Liver (tissue), 8 donors: ENCODE measurements at regions not wholly inside any gene's neighbourhood (a gene's known extent, or its start where the extent isn't known, plus 50 kb on each side); places are given as distances from the start of the nearest gene placed in this dataset.

ENCODE experiments used
- DNase-seq: peaks from one replicate; pipeline ENCODE4 v3.0.0-alpha.2; 2017; ENCODE audit warnings: low spot score
- H3K27ac ChIP-seq, 2 donors: one replicate each; pipeline ENCODE4 v1.7.0; 2013; ENCODE audit warnings: inconsistent platforms in 2 of 2, low read length in 2 of 2, control low read depth in 1 of 2, low read depth in 1 of 2, mild to moderate bottlenecking in 1 of 2
- H3K27me3 ChIP-seq, 4 donors: one replicate each; pipeline versions ENCODE4 v1.6.1 to v1.7.0; 2013; ENCODE audit warnings: low read length in 3 of 4, inconsistent platforms in 1 of 4, mild to moderate bottlenecking in 1 of 4, moderate library complexity in 1 of 4; ENCODE audit not compliant: control insufficient read depth in 4 of 4, insufficient read depth in 4 of 4
- H3K36me3 ChIP-seq, 4 donors: one replicate each; pipeline versions ENCODE4 v1.6.1 to v1.7.0; 2013; ENCODE audit warnings: low read length in 3 of 4, mild to moderate bottlenecking in 3 of 4, low read depth in 1 of 4, moderate library complexity in 1 of 4; ENCODE audit not compliant: control insufficient read depth in 4 of 4, insufficient read depth in 3 of 4
- H3K4me1 ChIP-seq, 4 donors: one replicate each; pipeline versions ENCODE4 v1.6.1 to v1.7.0; 2013; ENCODE audit warnings: low read length in 3 of 4, mild to moderate bottlenecking in 3 of 4, moderate library complexity in 1 of 4; ENCODE audit not compliant: control insufficient read depth in 4 of 4, insufficient read depth in 4 of 4
- H3K4me3 ChIP-seq, 3 donors: one replicate each; pipeline versions ENCODE4 v1.6.1 to v1.7.0; 2013; ENCODE audit warnings: low read length in 3 of 3, control low read depth in 1 of 3, low read depth in 1 of 3, mild to moderate bottlenecking in 1 of 3
- H3K9ac ChIP-seq, 2 donors: one replicate each; pipeline ENCODE4 v1.7.0; 2013; ENCODE audit warnings: low read length in 2 of 2, mild to moderate bottlenecking in 2 of 2, moderate library complexity in 2 of 2, control low read depth in 1 of 2, low read depth in 1 of 2
- H3K9me3 ChIP-seq, 4 donors: one replicate each; pipeline versions ENCODE4 v1.6.1 to v1.7.0; 2013; ENCODE audit warnings: low read length in 3 of 4; ENCODE audit not compliant: control insufficient read depth in 4 of 4
- EGR1 ChIP-seq, 2 donors: IDR thresholded peaks; 2 replicates each; pipeline ENCODE4 v1.6.1; 2016 to 2018; ENCODE audit warnings: antibody characterized with exemption in 2 of 2, low read depth in 2 of 2
- FOXA1 ChIP-seq: IDR thresholded peaks from 2 replicates; pipeline ENCODE4 v1.6.1; 2016; ENCODE audit warnings: antibody characterized with exemption
- NR2F2 ChIP-seq: IDR thresholded peaks from 2 replicates; pipeline ENCODE4 v1.6.1; 2016; ENCODE audit warnings: antibody characterized with exemption
- RXRA ChIP-seq, 2 donors: IDR thresholded peaks; 2 replicates each; pipeline ENCODE4 v1.6.1; 2017 to 2018; ENCODE audit warnings: antibody characterized with exemption in 2 of 2, mild to moderate bottlenecking in 1 of 2
- SP1 ChIP-seq: IDR thresholded peaks from 2 replicates; pipeline ENCODE4 v1.6.1; 2018; ENCODE audit warnings: antibody characterized with exemption, mild to moderate bottlenecking
- YY1 ChIP-seq: IDR thresholded peaks from 2 replicates; pipeline ENCODE4 v1.6.1; 2016; ENCODE audit warnings: antibody characterized with exemption, mild to moderate bottlenecking
- WGBS: extraction: QIAGEN DNeasy Blood & Tissue Kit; methylation state at CpG from one replicate; pipeline ENCODE4 v1.1.7; 2013; 5-methylcytosine and 5-hydroxymethylcytosine counted together
- TF ChIP-seq, protein P1 (sequence below): IDR thresholded peaks from 2 replicates; pipeline ENCODE4 v1.6.1; 2016; ENCODE audit warnings: antibody characterized with exemption, mild to moderate bottlenecking
- TF ChIP-seq, protein P2 (sequence below): IDR thresholded peaks from 2 replicates; pipeline ENCODE4 v1.6.1; 2016; ENCODE audit warnings: antibody characterized with exemption
- TF ChIP-seq, protein P3 (sequence below): IDR thresholded peaks from 2 replicates; pipeline ENCODE4 v1.6.1; 2016; ENCODE audit warnings: antibody characterized with exemption
- TF ChIP-seq, protein P4 (sequence below): fragments of 150-350 bp; IDR thresholded peaks from 2 replicates; pipeline ENCODE4 v1.5.1; 2017; ENCODE audit warnings: improper control_type of control experiment, low read depth, low read length; ENCODE audit not compliant: missing input control
- TF ChIP-seq, protein P5 (sequence below): IDR thresholded peaks from 2 replicates; pipeline ENCODE4 v1.6.1; 2016; ENCODE audit warnings: antibody characterized with exemption
- donor health status: healthy.
- donor health status: healthy.
- donor health status: healthy.
- donor health status: healthy.
- donor health status: healthy.

DNA sequence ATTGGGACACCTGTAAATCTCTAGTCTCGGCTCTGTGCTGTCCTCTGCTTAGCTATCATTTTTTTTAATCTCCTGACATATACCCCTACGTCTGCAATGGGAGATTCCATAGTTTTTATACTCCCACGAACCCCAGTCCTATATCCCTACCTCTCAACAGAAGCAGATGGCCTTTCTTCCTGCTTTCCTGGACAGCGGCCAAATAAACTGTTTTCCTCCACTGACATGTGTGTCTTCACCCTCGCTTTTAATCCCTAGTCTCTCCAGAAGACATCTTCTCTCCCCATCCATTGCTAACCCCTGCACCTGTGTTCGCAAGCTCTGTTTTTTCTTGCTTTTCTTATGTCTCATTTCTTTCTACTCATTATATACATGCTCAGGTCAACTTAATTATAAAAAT is 395.4 kb downstream of the EPHA4 start:
- H3K9ac ChIP-seq, result no peak overlapping the region
- TF ChIP-seq, protein P1, sequence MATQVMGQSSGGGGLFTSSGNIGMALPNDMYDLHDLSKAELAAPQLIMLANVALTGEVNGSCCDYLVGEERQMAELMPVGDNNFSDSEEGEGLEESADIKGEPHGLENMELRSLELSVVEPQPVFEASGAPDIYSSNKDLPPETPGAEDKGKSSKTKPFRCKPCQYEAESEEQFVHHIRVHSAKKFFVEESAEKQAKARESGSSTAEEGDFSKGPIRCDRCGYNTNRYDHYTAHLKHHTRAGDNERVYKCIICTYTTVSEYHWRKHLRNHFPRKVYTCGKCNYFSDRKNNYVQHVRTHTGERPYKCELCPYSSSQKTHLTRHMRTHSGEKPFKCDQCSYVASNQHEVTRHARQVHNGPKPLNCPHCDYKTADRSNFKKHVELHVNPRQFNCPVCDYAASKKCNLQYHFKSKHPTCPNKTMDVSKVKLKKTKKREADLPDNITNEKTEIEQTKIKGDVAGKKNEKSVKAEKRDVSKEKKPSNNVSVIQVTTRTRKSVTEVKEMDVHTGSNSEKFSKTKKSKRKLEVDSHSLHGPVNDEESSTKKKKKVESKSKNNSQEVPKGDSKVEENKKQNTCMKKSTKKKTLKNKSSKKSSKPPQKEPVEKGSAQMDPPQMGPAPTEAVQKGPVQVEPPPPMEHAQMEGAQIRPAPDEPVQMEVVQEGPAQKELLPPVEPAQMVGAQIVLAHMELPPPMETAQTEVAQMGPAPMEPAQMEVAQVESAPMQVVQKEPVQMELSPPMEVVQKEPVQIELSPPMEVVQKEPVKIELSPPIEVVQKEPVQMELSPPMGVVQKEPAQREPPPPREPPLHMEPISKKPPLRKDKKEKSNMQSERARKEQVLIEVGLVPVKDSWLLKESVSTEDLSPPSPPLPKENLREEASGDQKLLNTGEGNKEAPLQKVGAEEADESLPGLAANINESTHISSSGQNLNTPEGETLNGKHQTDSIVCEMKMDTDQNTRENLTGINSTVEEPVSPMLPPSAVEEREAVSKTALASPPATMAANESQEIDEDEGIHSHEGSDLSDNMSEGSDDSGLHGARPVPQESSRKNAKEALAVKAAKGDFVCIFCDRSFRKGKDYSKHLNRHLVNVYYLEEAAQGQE, result no peak
- TF ChIP-seq FOXA1, result no peak
- TF ChIP-seq EGR1 (IDR thresholded peaks at IDR 0.05; ENCODE audit: low read depth in 2 of 2), result no peak
- TF ChIP-seq, protein P2, sequence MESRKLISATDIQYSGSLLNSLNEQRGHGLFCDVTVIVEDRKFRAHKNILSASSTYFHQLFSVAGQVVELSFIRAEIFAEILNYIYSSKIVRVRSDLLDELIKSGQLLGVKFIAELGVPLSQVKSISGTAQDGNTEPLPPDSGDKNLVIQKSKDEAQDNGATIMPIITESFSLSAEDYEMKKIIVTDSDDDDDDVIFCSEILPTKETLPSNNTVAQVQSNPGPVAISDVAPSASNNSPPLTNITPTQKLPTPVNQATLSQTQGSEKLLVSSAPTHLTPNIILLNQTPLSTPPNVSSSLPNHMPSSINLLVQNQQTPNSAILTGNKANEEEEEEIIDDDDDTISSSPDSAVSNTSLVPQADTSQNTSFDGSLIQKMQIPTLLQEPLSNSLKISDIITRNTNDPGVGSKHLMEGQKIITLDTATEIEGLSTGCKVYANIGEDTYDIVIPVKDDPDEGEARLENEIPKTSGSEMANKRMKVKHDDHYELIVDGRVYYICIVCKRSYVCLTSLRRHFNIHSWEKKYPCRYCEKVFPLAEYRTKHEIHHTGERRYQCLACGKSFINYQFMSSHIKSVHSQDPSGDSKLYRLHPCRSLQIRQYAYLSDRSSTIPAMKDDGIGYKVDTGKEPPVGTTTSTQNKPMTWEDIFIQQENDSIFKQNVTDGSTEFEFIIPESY, result no peak
- TF ChIP-seq SP1, result no peak
- no peak for TF ChIP-seq NR2F2
- no peak for TF ChIP-seq YY1
- TF ChIP-seq RXRA (IDR thresholded peaks at IDR 0.05), result no peak
- TF ChIP-seq, protein P3, sequence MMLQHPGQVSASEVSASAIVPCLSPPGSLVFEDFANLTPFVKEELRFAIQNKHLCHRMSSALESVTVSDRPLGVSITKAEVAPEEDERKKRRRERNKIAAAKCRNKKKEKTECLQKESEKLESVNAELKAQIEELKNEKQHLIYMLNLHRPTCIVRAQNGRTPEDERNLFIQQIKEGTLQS, result no peak
- H3K4me1 ChIP-seq, result no peaks in the 10 kb centered on the region
- H3K27ac ChIP-seq, result no peak overlapping the region
- no peak overlapping the region for H3K4me3 ChIP-seq
- DNase-seq, result no peak
- no peaks in the 10 kb centered on the region for H3K9me3 ChIP-seq
- H3K27me3 ChIP-seq, result no peaks in the 10 kb centered on the region
- no peaks in the 10 kb centered on the region for H3K36me3 ChIP-seq
- 65% methylated on average over 6 of the region's 6 CpGs for WGBS

DNA sequence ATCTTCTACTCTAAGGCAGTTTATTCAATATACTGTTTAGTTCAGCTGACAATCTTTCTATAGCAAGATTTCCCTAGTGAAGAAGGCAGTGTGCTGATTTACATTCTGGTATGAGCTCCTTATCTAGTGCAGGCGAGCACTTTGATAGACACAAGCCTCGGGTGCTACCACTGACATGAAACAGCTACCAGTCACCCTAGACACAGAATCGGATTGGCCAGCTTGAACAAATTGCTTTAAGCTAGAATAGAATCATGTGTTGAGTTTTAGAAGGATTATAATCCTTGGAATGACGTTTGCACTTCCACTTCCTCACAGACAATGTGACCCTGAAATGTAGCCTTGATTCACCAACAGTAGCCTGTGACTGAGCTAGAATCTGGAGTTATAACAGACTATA is 394.0 kb downstream of the EPHA4 start:
- Histone ChIP-seq H3K9me3 (no peaks in the 10 kb centered on the region), H3K4me3 (no peak overlapping the region), H3K9ac (no peak overlapping the region), H3K27me3 (no peaks in the 10 kb centered on the region), H3K36me3 (no peaks in the 10 kb centered on the region), H3K4me1 (no peaks in the 10 kb centered on the region), H3K27ac (no peak overlapping the region)
- WGBS, result 39% methylated on average over 4 of the region's 4 CpGs
- DNase-seq, result no peak
- TF ChIP-seq NR2F2 (no peak), YY1 (no peak)
- TF ChIP-seq, protein P4, sequence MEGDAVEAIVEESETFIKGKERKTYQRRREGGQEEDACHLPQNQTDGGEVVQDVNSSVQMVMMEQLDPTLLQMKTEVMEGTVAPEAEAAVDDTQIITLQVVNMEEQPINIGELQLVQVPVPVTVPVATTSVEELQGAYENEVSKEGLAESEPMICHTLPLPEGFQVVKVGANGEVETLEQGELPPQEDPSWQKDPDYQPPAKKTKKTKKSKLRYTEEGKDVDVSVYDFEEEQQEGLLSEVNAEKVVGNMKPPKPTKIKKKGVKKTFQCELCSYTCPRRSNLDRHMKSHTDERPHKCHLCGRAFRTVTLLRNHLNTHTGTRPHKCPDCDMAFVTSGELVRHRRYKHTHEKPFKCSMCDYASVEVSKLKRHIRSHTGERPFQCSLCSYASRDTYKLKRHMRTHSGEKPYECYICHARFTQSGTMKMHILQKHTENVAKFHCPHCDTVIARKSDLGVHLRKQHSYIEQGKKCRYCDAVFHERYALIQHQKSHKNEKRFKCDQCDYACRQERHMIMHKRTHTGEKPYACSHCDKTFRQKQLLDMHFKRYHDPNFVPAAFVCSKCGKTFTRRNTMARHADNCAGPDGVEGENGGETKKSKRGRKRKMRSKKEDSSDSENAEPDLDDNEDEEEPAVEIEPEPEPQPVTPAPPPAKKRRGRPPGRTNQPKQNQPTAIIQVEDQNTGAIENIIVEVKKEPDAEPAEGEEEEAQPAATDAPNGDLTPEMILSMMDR, result no peak
- TF ChIP-seq, protein P5, sequence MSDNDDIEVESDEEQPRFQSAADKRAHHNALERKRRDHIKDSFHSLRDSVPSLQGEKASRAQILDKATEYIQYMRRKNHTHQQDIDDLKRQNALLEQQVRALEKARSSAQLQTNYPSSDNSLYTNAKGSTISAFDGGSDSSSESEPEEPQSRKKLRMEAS, result no peak
